Loucy (cell line): ENCODE measurements at regions not wholly inside any gene's neighbourhood (a gene's known extent, or its start where the extent isn't known, plus 50 kb on each side); places are given as distances from the start of the nearest gene placed in this dataset.

Source experiments
- EZH2phosphoT487 ChIP-seq: fragments of 200-600 bp; IDR thresholded peaks from 2 replicates; pipeline ENCODE4 v1.6.1; 2018; ENCODE audit warnings: antibody characterized with exemption, mild to moderate bottlenecking, moderate library complexity, borderline replicate concordance
- TF ChIP-seq, protein P1 (sequence below): fragments of 200-600 bp; sonication (generic); conservative IDR thresholded peaks from 2 replicates; pipeline ENCODE4 v1.5.1; 2014; ENCODE audit warnings: mild to moderate bottlenecking, antibody characterized with exemption, low read length

DNA sequence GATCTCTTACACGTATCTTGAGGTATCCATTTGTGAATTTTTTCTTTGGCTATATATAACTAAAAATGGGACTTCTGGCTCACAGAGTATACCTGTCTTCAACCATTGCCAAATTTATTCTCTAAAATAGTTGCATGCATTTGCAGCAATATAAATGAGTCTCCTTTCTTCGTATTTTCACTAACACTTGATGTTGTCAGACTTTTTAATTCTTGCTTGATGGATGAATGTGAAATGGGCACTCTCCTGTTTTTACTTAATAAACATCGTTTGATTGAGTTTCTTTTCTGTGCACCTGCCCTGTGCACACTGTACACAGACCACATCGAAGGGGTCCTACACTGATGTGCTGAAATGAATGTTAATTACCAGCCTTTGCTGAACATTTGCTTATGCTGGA, 121.8 kb downstream of the DDX1 start:
- TF ChIP-seq, protein P1, sequence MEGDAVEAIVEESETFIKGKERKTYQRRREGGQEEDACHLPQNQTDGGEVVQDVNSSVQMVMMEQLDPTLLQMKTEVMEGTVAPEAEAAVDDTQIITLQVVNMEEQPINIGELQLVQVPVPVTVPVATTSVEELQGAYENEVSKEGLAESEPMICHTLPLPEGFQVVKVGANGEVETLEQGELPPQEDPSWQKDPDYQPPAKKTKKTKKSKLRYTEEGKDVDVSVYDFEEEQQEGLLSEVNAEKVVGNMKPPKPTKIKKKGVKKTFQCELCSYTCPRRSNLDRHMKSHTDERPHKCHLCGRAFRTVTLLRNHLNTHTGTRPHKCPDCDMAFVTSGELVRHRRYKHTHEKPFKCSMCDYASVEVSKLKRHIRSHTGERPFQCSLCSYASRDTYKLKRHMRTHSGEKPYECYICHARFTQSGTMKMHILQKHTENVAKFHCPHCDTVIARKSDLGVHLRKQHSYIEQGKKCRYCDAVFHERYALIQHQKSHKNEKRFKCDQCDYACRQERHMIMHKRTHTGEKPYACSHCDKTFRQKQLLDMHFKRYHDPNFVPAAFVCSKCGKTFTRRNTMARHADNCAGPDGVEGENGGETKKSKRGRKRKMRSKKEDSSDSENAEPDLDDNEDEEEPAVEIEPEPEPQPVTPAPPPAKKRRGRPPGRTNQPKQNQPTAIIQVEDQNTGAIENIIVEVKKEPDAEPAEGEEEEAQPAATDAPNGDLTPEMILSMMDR = no peak
- TF ChIP-seq EZH2phosphoT487 = no peak
